HG02610 (cell line): ENCODE measurements at regions not wholly inside any gene's neighbourhood (a gene's known extent, or its start where the extent isn't known, plus 50 kb on each side); places are given as distances from the start of the nearest gene placed in this dataset.
A peak's percentile ranks its signal among the peaks of the same experiment; 100 is the strongest.
"Not testable (repeated sequence)": the region's sequence is repeated elsewhere in the genome, so short reads cannot be mapped to it uniquely, and the experiment has no call there.

Experiments
- ATAC-seq: cut with Tn5 transposase; IDR thresholded peaks from one replicate; pipeline ENCODE4 v1.9.1; 2021; ENCODE audit warnings: mild to moderate bottlenecking, moderate library complexity; ENCODE audit not compliant: unreplicated experiment

GRCh38 chrX:39484159-39485068 lies 613.3 kb downstream of the BCOR start:
- no peak for ATAC-seq

- no peak for ATAC-seq
Measured at GRCh38 chrX:39487166-39487968, 610.4 kb downstream of the BCOR start.

GRCh38 chrX:39487969-39488330 lies 609.8 kb downstream of the BCOR start:
- no peak for ATAC-seq

- peak; percentile 64 for ATAC-seq
Measured at GRCh38 chrX:39491548-39492297, 606.0 kb downstream of the BCOR start.

- ATAC-seq: peak; percentile 61
Measured at GRCh38 chrX:39492497-39493162, 605.1 kb downstream of the BCOR start.

- no peak for ATAC-seq
Measured at GRCh38 chrX:39493168-39493567, 604.6 kb downstream of the BCOR start.

GRCh38 chrX:39497117-39497516 lies 600.6 kb downstream of the BCOR start:
- ATAC-seq: not testable (repeated sequence)

- no peak for ATAC-seq
Measured at GRCh38 chrX:39497702-39498265, 600.0 kb downstream of the BCOR start.

GRCh38 chrX:39499996-39500395 lies 597.8 kb downstream of the BCOR start:
- ATAC-seq: no peak

GRCh38 chrX:39501822-39502221 lies 595.9 kb downstream of the BCOR start:
- ATAC-seq: no peak

- ATAC-seq: no peak
Measured at GRCh38 chrX:39502486-39502885, 595.3 kb downstream of the BCOR start.

GRCh38 chrX:39504227-39504626 lies 593.5 kb downstream of the BCOR start:
- no peak for ATAC-seq

- ATAC-seq: no peak
Measured at GRCh38 chrX:39504850-39505259, 592.9 kb downstream of the BCOR start.

- no peak for ATAC-seq
Measured at GRCh38 chrX:39506131-39506530, 591.6 kb downstream of the BCOR start.

- ATAC-seq: no peak
Measured at GRCh38 chrX:39507034-39507433, 590.7 kb downstream of the BCOR start.

- ATAC-seq: no peak
Measured at GRCh38 chrX:39507617-39508299, 590.0 kb downstream of the BCOR start.

- no peak for ATAC-seq
Measured at GRCh38 chrX:39508300-39508692, 589.5 kb downstream of the BCOR start.

GRCh38 chrX:39509157-39509556 lies 588.6 kb downstream of the BCOR start:
- no peak for ATAC-seq

GRCh38 chrX:39513836-39514235 lies 583.9 kb downstream of the BCOR start:
- no peak for ATAC-seq

- no peak for ATAC-seq
Measured at GRCh38 chrX:39514801-39515200, 583.0 kb downstream of the BCOR start.
